HG02678 (cell line): ENCODE measurements at regions not wholly inside any gene's neighbourhood (a gene's known extent, or its start where the extent isn't known, plus 50 kb on each side); places are given as distances from the start of the nearest gene placed in this dataset.

Experiments used
- ATAC-seq: cut with Tn5 transposase; IDR thresholded peaks from one replicate; pipeline ENCODE4 v1.9.1; 2021; ENCODE audit warnings: mild to moderate bottlenecking, moderate library complexity; ENCODE audit not compliant: unreplicated experiment

GRCh38 chr2:731711-732110 is 54.5 kb upstream of the TMEM18 start:
- no peak for ATAC-seq

DNA sequence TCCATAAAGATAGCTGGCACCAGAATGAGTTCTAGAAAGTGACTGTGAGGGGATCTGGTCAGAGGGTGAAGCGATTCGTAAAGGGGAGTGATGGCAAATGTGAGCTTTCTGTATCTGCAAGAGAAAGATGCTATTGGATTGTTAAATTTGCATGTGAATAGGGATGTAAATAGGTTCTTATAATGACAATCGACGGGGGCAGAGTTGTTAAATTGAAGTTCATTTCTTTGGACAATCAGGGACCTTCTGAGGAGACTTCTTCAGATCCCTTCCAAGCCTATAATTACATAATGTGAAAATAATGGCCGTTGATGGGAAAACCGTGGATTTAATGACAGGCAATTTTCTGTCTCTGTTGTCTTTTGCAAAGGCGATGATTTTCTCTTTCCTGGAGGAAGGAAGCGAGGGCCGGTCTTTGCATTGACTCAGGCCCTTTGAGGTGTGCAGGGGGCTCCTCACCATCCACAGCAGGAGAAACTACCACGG is 52.2 kb upstream of the TMEM18 start:
- ATAC-seq = no peak

DNA sequence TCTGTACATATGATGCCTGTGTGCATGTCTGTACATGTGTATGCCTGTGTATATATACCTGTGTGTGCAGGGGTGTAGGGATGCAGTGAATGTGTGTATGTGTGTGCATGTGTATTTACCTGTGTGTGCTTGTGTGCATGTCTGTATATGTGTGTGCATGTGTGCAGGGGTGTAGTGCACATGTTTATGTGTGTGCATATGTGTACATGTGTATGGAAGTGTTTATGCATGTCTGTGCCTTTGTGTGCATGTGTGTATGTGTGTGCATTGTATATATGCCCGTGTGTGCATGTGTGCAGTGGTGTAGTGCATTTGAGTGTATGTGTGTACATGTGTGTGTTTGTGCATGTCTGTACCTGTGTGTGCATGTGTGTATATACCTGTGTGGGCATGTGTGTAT is 51.0 kb upstream of the TMEM18 start:
- no peak for ATAC-seq

- peak; percentile 81 for ATAC-seq
Observed at GRCh38 chr2:727071-727470, 49.9 kb upstream of the TMEM18 start.
